NAMALWA (cell line): ENCODE measurements at regions not wholly inside any gene's neighbourhood (a gene's known extent, or its start where the extent isn't known, plus 50 kb on each side); places are given as distances from the start of the nearest gene placed in this dataset.
"Not testable (repeated sequence)": the region's sequence is repeated elsewhere in the genome, so short reads cannot be mapped to it uniquely, and the experiment has no call there.

Experiments
- DNase-seq: peaks from one replicate; pipeline ENCODE4 v3.0.0-alpha.2; 2015; ENCODE audit warnings: low spot score

- no peak for DNase-seq
These were observed 59.2 kb downstream of the C9orf50 start for GRCh38 chr9:129561594-129562281.

- DNase-seq, result no peak
These were observed 60.0 kb downstream of the C9orf50 start for GRCh38 chr9:129560881-129561306.

GRCh38 chr9:129559506-129559881, 61.4 kb downstream of the C9orf50 start:
- DNase-seq, result no peak

- no peak for DNase-seq
These were observed 62.1 kb downstream of the C9orf50 start for GRCh38 chr9:129558551-129559505.

GRCh38 chr9:129558063-129558550, 62.8 kb downstream of the C9orf50 start:
- no peak for DNase-seq

- no peak for DNase-seq
These were observed 63.5 kb downstream of the C9orf50 start for GRCh38 chr9:129557192-129558036.

- DNase-seq, result no peak
These were observed 64.3 kb downstream of the C9orf50 start for GRCh38 chr9:129556491-129557191.

- DNase-seq, result no peak
These were observed 65.2 kb downstream of the C9orf50 start for GRCh38 chr9:129555512-129556215.

GRCh38 chr9:129554649-129555048, 66.3 kb downstream of the C9orf50 start:
- no peak for DNase-seq

GRCh38 chr9:129553277-129553676, 67.6 kb downstream of the C9orf50 start:
- DNase-seq, result no peak

GRCh38 chr9:129552064-129552463, 68.8 kb downstream of the C9orf50 start:
- DNase-seq, result no peak

- no peak for DNase-seq
These were observed 69.4 kb downstream of the C9orf50 start for GRCh38 chr9:129551393-129551973.

GRCh38 chr9:129550977-129551376, 69.9 kb downstream of the C9orf50 start:
- not testable (repeated sequence) for DNase-seq

- DNase-seq, result no peak
These were observed 70.6 kb downstream of the C9orf50 start for GRCh38 chr9:129550199-129550839.

GRCh38 chr9:129549684-129550083, 71.2 kb downstream of the C9orf50 start:
- no peak for DNase-seq

GRCh38 chr9:129549139-129549538, 71.8 kb downstream of the C9orf50 start:
- DNase-seq, result no peak

- DNase-seq, result no peak
These were observed 72.2 kb downstream of the C9orf50 start for GRCh38 chr9:129548571-129549135.

- no peak for DNase-seq
These were observed 72.9 kb downstream of the C9orf50 start for GRCh38 chr9:129547869-129548570.

- no peak for DNase-seq
These were observed 73.8 kb downstream of the C9orf50 start for GRCh38 chr9:129547063-129547462.
